Endothelial cell of umbilical vein (primary cell): ENCODE measurements at regions not wholly inside any gene's neighbourhood (a gene's known extent, or its start where the extent isn't known, plus 50 kb on each side); places are given as distances from the start of the nearest gene placed in this dataset.

Source experiments
- BruUV-seq: library from RNA; stranded (reverse); fragments of 400-500 nt; replicated peaks from 2 replicates; lab custom pipeline; 2021; lab: Mats Ljungman, UMichigan
- CTCF ChIA-PET: fragments of 300-600, 350-600 bp; sonication (Branson Sonifier 250); formaldehyde crosslinking; loops from one replicate; lab custom pipeline; 2021; ENCODE audit warnings: antibody characterized with exemption, inconsistent platforms; lab: Charles Lee
- POLR2A ChIA-PET: fragments of 300-600, 350-600 bp; sonication (Branson Sonifier 250); formaldehyde crosslinking; loops from one replicate; lab custom pipeline; 2021; ENCODE audit warnings: antibody characterized with exemption, inconsistent platforms; lab: Charles Lee
- DNase-seq: peaks from one replicate; pipeline ENCODE4 v3.0.0-alpha.2; 2011; ENCODE audit warnings: low read depth, low spot score
- FAIRE-seq: peaks from 2 replicates; lab custom pipeline; 2011; peaks lifted over from hg19 to GRCh38; lab: Jason Lieb, UNC
- H2AFZ ChIP-seq: 2 replicates; pipeline ENCODE4 v1.6.0; 2012; ENCODE audit warnings: low read depth, low read length, control low read depth, inconsistent platforms
- H3K27ac ChIP-seq: 2 replicates; pipeline ENCODE4 v1.5.1; 2011; ENCODE audit warnings: low read depth, mild to moderate bottlenecking, control low read depth, low read length, moderate library complexity; ENCODE audit not compliant: insufficient read depth
- H3K27me3 ChIP-seq, 2 experiments: 2 replicates each; pipeline versions ENCODE4 v1.6.0 to v1.6.1; 2011; ENCODE audit warnings: low read length in 2 of 2, mixed read lengths in 1 of 2; ENCODE audit not compliant: control insufficient read depth in 2 of 2, insufficient read depth in 2 of 2
- H3K36me3 ChIP-seq, 2 experiments: 2 replicates in 1 of 2; 3 replicates in 1 of 2; pipeline ENCODE4 v1.5.1; 2011; ENCODE audit warnings: low read length in 2 of 2, mild to moderate bottlenecking in 1 of 2, moderate library complexity in 1 of 2; ENCODE audit not compliant: control insufficient read depth in 2 of 2, insufficient read depth in 2 of 2; ENCODE audit errors: extremely low read depth in 1 of 2
- H3K4me1 ChIP-seq: 3 replicates; pipeline ENCODE4 v1.5.1; 2011; ENCODE audit warnings: mild to moderate bottlenecking, low read length; ENCODE audit not compliant: control insufficient read depth, insufficient read depth; ENCODE audit errors: extremely low read depth
- H3K4me2 ChIP-seq: 2 replicates; pipeline ENCODE4 v1.6.1; 2011; ENCODE audit warnings: low read length, control low read depth, mixed read lengths; ENCODE audit not compliant: insufficient read depth
- H3K4me3 ChIP-seq, 3 experiments: fragments of 200-600 bp in 1 of 3; sonication (generic), shearing (Covaris generic) in 1 of 3; replicated peaks in 1 of 3; 2 replicates each; pipeline ENCODE4 v1.5.1; 2011 to 2016; ENCODE audit warnings: control low read depth in 3 of 3, low read length in 3 of 3, mild to moderate bottlenecking in 2 of 3, inconsistent platforms in 1 of 3, low read depth in 1 of 3, moderate library complexity in 1 of 3; ENCODE audit not compliant: insufficient read depth in 1 of 3
- H3K79me2 ChIP-seq: 2 replicates; pipeline ENCODE4 v1.6.0; 2012; ENCODE audit warnings: low read length, inconsistent platforms; ENCODE audit not compliant: control insufficient read depth, insufficient read depth
- H3K9ac ChIP-seq: replicated peaks from 2 replicates; pipeline ENCODE3; 2011; ENCODE audit warnings: low read length, control low read depth; ENCODE audit not compliant: insufficient read depth; ENCODE audit errors: extremely low read depth
- H3K9me1 ChIP-seq: replicated peaks from 3 replicates; pipeline ENCODE4 v1.6.0; 2011; ENCODE audit warnings: mild to moderate bottlenecking, low read length; ENCODE audit not compliant: control insufficient read depth, insufficient read depth; ENCODE audit errors: extremely low read depth
- H3K9me3 ChIP-seq: replicated peaks from 2 replicates; pipeline ENCODE4 v1.5.1; 2012; ENCODE audit warnings: low read length, inconsistent platforms; ENCODE audit not compliant: control insufficient read depth, insufficient read depth
- H4K20me1 ChIP-seq: replicated peaks from 2 replicates; pipeline ENCODE3; 2011; ENCODE audit warnings: mild to moderate bottlenecking, low read length; ENCODE audit not compliant: control insufficient read depth, insufficient read depth; ENCODE audit errors: extremely low read depth
- CTCF ChIP-seq, 2 donors: IDR thresholded peaks; 1 replicate in 1 of 2; 2 replicates in 1 of 2; pipeline ENCODE4 v1.5.1; 2011; ENCODE audit warnings: low read length in 2 of 2, mild to moderate bottlenecking in 2 of 2, moderate library complexity in 2 of 2, control low read depth in 1 of 2, inconsistent platforms in 1 of 2, low read depth in 1 of 2; ENCODE audit not compliant: insufficient read depth in 1 of 2; ENCODE audit errors: extremely low read depth in 1 of 2
- EZH2 ChIP-seq: IDR thresholded peaks from 2 replicates; pipeline ENCODE4 v1.6.1; 2012; ENCODE audit warnings: borderline replicate concordance, low read depth, mild to moderate bottlenecking, moderate library complexity, low read length, inconsistent platforms; ENCODE audit not compliant: severe bottlenecking
- FOS ChIP-seq: IDR thresholded peaks from 2 replicates; pipeline ENCODE4 v1.6.1; 2011; ENCODE audit warnings: mild to moderate bottlenecking, low read length, moderate library complexity, borderline replicate concordance; ENCODE audit not compliant: insufficient read depth
- GATA2 ChIP-seq: IDR thresholded peaks from 2 replicates; pipeline ENCODE4 v1.7.0; 2011; ENCODE audit warnings: low read depth, mild to moderate bottlenecking, moderate library complexity, mixed read lengths, low read length; ENCODE audit not compliant: insufficient read length, insufficient read depth
- JUN ChIP-seq: IDR thresholded peaks from 2 replicates; pipeline ENCODE4 v1.6.1; 2011; ENCODE audit warnings: borderline replicate concordance, low read depth; ENCODE audit not compliant: insufficient read length, insufficient read depth
- MYC ChIP-seq: IDR thresholded peaks from one replicate; pipeline ENCODE4 v1.6.1; 2011; ENCODE audit warnings: mild to moderate bottlenecking, low read depth, low read length
- POLR2A ChIP-seq: IDR thresholded peaks from 2 replicates; pipeline ENCODE4 v1.6.1; 2012; ENCODE audit warnings: low read depth, mild to moderate bottlenecking, control low read depth, low read length
- POLR2AphosphoS5 ChIP-seq: IDR thresholded peaks from 2 replicates; pipeline ENCODE4 v1.6.1; 2012; ENCODE audit warnings: low read depth, mild to moderate bottlenecking, control low read depth, low read length, moderate library complexity; ENCODE audit not compliant: insufficient read depth
- dilution Hi-C: fragments of 300-500 bp; cut with MboI; formaldehyde crosslinking; loops from one replicate; pipeline ENCODE4 v1.15.0; 2019; ENCODE audit warnings: low sequenced_read_pairs; ENCODE audit not compliant: extremely low pct_ligation_motif_present
- intact Hi-C: fragments of 100-400 bp; cut with micrococcal nuclease; formaldehyde crosslinking; loops from one replicate; pipeline ENCODE4 v1.10.0; 2022
- TF ChIP-seq, protein P1 (sequence below): IDR thresholded peaks from 2 replicates; pipeline ENCODE4 v1.6.1; 2011; ENCODE audit not compliant: insufficient read depth, insufficient read length

- POLR2A ChIA-PET: no interaction called here
- no peak for DNase-seq
- TF ChIP-seq MYC (no peak), JUN (no peak), EZH2 (no peak), POLR2A (no peak), FOS (no peak), POLR2AphosphoS5 (no peak)
- TF ChIP-seq, protein P1, sequence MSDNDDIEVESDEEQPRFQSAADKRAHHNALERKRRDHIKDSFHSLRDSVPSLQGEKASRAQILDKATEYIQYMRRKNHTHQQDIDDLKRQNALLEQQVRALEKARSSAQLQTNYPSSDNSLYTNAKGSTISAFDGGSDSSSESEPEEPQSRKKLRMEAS: no peak
- Histone ChIP-seq H3K4me3 (no peak overlapping the region), H3K4me1 (no peaks in the 10 kb centered on the region), H3K9me1 (no peaks in the 10 kb centered on the region), H3K27me3 (no peaks in the 10 kb centered on the region), H3K4me2 (no peak overlapping the region), H3K36me3 (no peaks in the 10 kb centered on the region), H3K9ac (no peak overlapping the region), H3K9me3 (no peaks in the 10 kb centered on the region), H4K20me1 (no peaks in the 10 kb centered on the region), H2AFZ (no peak overlapping the region), H3K79me2 (no peaks in the 10 kb centered on the region), H3K27ac (no peak overlapping the region)
- dilution Hi-C loops: no loop called here
- CTCF ChIA-PET: no interaction called here
- FAIRE-seq: no peak
- no TSS peak for BruUV-seq
- intact Hi-C loops: no loop called here
These were observed 408.9 kb downstream of the LRATD1 start for GRCh38 chr2:15041429-15041837.

GRCh38 chr2:15042801-15043217, 410.3 kb downstream of the LRATD1 start:
- Histone ChIP-seq H4K20me1 (no peaks in the 10 kb centered on the region), H3K36me3 (no peaks in the 10 kb centered on the region), H3K4me2 (no peak overlapping the region), H3K27me3 (no peaks in the 10 kb centered on the region), H3K79me2 (no peaks in the 10 kb centered on the region), H3K27ac (no peak overlapping the region), H3K4me3 (no peak overlapping the region), H3K9ac (no peak overlapping the region), H2AFZ (no peak overlapping the region), H3K9me3 (no peaks in the 10 kb centered on the region), H3K4me1 (no peaks in the 10 kb centered on the region), H3K9me1 (no peaks in the 10 kb centered on the region)
- DNase-seq (no peak), FAIRE-seq (no peak)
- POLR2A ChIA-PET: no interaction called here
- TF ChIP-seq JUN (no peak), CTCF (IDR thresholded peaks at IDR 0.05; ENCODE audit: extremely low read depth in 1 of 2, insufficient read depth in 1 of 2, low read depth in 1 of 2, low read length in 2 of 2) (no peak), POLR2AphosphoS5 (no peak), FOS (no peak), GATA2 (no peak), MYC (no peak), EZH2 (no peak), POLR2A (no peak)
- TF ChIP-seq, protein P1: no peak
- CTCF ChIA-PET: no interaction called here
- no TSS peak for BruUV-seq
- dilution Hi-C loops: no loop called here
- intact Hi-C loops: no loop called here
